ENCODE measurements at regions not wholly inside any gene's neighbourhood (a gene's known extent, or its start where the extent isn't known, plus 50 kb on each side); places are given as distances from the start of the nearest gene placed in this dataset.

DNA sequence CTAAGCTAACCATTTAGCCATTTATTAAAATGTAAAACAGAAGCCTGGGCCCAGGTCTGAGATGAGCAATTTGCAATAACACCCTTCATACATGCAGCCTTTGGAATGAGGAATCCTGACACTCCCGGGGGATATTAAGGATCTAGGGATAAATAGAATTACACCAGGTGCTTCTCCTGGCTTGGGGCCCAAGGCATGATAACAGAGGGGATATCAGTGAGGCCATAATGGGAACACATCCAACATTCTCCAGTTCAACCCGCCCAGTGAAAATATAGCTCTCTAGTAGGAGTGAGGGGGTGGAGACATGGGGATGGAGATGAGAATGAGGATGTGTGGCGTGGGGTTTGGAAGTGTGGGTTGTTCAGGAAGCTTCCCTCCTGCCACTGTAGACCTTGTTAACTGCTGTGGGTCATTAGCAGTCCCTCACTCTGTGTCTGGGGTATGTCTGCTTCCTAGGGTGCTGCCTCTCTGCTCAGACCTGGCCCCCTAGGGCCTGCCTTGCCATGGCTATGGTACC is 57.9 kb upstream of the KANK4 start:
- POLR2A ChIA-PET: no interaction called here
- no peak overlapping the region for H3K4me3 Mint-ChIP-seq
- intact Hi-C loops (cut with DNase I, micrococcal nuclease): no loop called here
- no peaks in the 10 kb centered on the region for H3K9me3 Mint-ChIP-seq
- CTCF ChIA-PET: no interaction called here
- H3K4me1 Mint-ChIP-seq (ENCODE audit: low read depth): no peaks in the 10 kb centered on the region
- Histone ChIP-seq H3K27me3 (ENCODE audit: control insufficient read depth in 1 of 2, insufficient read depth in 2 of 2, low read length in 2 of 2) (no peaks in the 10 kb centered on the region), H3K4me1 (ENCODE audit: insufficient read depth, low read length) (no peaks in the 10 kb centered on the region), H3K36me3 (ENCODE audit: insufficient read depth, low read length) (no peaks in the 10 kb centered on the region), H3K27ac (ENCODE audit: low read depth in 1 of 2, low read length in 2 of 2) (no peak overlapping the region), H3K4me3 (ENCODE audit: low read length) (no peak overlapping the region), H3K9me3 (ENCODE audit: control insufficient read depth in 1 of 2, insufficient read depth in 1 of 2, low read length in 2 of 2) (no peaks in the 10 kb centered on the region)
- no peaks in the 10 kb centered on the region for H3K36me3 Mint-ChIP-seq (ENCODE audit: low read depth)
- H3K27me3 Mint-ChIP-seq: no peaks in the 10 kb centered on the region
- DNase-seq (no peak), ATAC-seq (ENCODE audit: poor library complexity) (no peak)
- TF ChIP-seq, protein P1, sequence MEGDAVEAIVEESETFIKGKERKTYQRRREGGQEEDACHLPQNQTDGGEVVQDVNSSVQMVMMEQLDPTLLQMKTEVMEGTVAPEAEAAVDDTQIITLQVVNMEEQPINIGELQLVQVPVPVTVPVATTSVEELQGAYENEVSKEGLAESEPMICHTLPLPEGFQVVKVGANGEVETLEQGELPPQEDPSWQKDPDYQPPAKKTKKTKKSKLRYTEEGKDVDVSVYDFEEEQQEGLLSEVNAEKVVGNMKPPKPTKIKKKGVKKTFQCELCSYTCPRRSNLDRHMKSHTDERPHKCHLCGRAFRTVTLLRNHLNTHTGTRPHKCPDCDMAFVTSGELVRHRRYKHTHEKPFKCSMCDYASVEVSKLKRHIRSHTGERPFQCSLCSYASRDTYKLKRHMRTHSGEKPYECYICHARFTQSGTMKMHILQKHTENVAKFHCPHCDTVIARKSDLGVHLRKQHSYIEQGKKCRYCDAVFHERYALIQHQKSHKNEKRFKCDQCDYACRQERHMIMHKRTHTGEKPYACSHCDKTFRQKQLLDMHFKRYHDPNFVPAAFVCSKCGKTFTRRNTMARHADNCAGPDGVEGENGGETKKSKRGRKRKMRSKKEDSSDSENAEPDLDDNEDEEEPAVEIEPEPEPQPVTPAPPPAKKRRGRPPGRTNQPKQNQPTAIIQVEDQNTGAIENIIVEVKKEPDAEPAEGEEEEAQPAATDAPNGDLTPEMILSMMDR (IDR thresholded peaks at IDR 0.05): no peak
- no peak overlapping the region for H3K27ac Mint-ChIP-seq

GRCh38 chr1:62380181-62380580 is 56.7 kb upstream of the USP1 start:
- no peaks in the 10 kb centered on the region for H3K9me3 Mint-ChIP-seq
- ATAC-seq (ENCODE audit: poor library complexity): no peak
- POLR2A ChIA-PET: interaction anchor here (0.7 kb wide), 1 partner anchor 1271 kb away, joined by 3 read pairs; no protein-coding TSS in a partner anchor
- H3K36me3 Mint-ChIP-seq (ENCODE audit: low read depth): no peaks in the 10 kb centered on the region
- Histone ChIP-seq H3K4me1 (ENCODE audit: insufficient read depth, low read length) (no peaks in the 10 kb centered on the region), H3K27ac (ENCODE audit: low read depth in 1 of 2, low read length in 2 of 2) (no peak overlapping the region), H3K27me3 (ENCODE audit: control insufficient read depth in 1 of 2, insufficient read depth in 2 of 2, low read length in 2 of 2) (no peaks in the 10 kb centered on the region), H3K9me3 (ENCODE audit: control insufficient read depth in 1 of 2, insufficient read depth in 1 of 2, low read length in 2 of 2) (no peaks in the 10 kb centered on the region), H3K36me3 (ENCODE audit: insufficient read depth, low read length) (no peaks in the 10 kb centered on the region), H3K4me3 (ENCODE audit: low read length) (no peak overlapping the region)
- no peak for DNase-seq
- no peak overlapping the region for H3K4me3 Mint-ChIP-seq
- CTCF ChIA-PET: no interaction called here
- TF ChIP-seq, protein P1 (IDR thresholded peaks at IDR 0.05): no peak
- H3K4me1 Mint-ChIP-seq (ENCODE audit: low read depth): no peaks in the 10 kb centered on the region
- H3K27ac Mint-ChIP-seq: no peak overlapping the region
- intact Hi-C loops (cut with DNase I, micrococcal nuclease): no loop called here
- no peaks in the 10 kb centered on the region for H3K27me3 Mint-ChIP-seq

DNA sequence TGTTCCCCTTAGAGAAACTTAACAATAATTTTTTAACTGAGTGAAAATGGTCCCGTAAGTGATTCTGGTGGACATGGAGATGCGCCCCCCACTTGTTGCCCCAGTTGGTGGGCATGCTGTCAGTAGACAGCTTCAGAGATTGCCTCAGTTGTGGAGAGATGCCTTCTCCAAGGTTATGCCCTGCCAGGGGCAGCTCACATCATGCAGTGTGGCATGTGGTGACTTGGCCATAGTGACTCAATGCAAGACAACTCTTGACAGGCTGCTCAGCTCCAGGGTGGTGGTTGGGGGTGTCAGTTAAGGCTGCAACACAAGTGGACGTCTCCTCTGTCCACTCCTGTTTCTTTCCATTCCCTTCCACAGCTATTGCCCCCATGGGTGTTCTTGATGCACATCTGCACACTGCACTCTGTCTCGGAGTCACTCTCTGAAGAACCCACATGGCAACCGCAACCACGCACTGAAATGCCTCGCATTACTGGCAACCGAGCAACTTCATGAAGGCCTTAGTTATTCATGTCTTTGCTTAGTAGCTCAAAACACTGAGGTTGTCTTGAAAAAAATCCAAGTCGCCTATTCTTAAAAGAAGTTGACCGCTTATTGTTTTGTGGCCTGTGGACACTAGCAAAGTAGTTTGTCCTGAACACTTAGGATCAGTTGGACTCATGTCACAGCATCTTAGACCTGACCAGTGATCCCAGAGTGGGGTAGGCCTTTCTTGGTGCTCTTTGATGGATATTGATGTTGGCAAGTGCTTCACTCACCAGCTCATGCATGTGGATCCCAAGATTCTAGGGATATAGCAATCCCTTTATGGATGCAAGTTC is 54.8 kb upstream of the USP1 start:
- intact Hi-C loops (cut with DNase I, micrococcal nuclease): no loop called here
- no peaks in the 10 kb centered on the region for H3K4me1 Mint-ChIP-seq (ENCODE audit: low read depth)
- DNase-seq: no peak
- TF ChIP-seq, protein P1 (IDR thresholded peaks at IDR 0.05): no peak
- H3K27me3 Mint-ChIP-seq: no peaks in the 10 kb centered on the region
- H3K4me3 Mint-ChIP-seq: no peak overlapping the region
- CTCF ChIA-PET: no interaction called here
- POLR2A ChIA-PET: interaction anchor here (0.9 kb wide), 1 partner anchor 19 kb away, joined by 3 read pairs; no protein-coding TSS in a partner anchor
- H3K9me3 ChIP-seq (ENCODE audit: control insufficient read depth in 1 of 2, insufficient read depth in 1 of 2, low read length in 2 of 2): no peaks in the 10 kb centered on the region
- no peak overlapping the region for H3K4me3 ChIP-seq (ENCODE audit: low read length)
- no peaks in the 10 kb centered on the region for H3K4me1 ChIP-seq (ENCODE audit: insufficient read depth, low read length)
- no peaks in the 10 kb centered on the region for H3K27me3 ChIP-seq (ENCODE audit: control insufficient read depth in 1 of 2, insufficient read depth in 2 of 2, low read length in 2 of 2)
- H3K9me3 Mint-ChIP-seq: no peaks in the 10 kb centered on the region
- H3K27ac Mint-ChIP-seq: no peak overlapping the region
- no peaks in the 10 kb centered on the region for H3K36me3 ChIP-seq (ENCODE audit: insufficient read depth, low read length)
- no peaks in the 10 kb centered on the region for H3K36me3 Mint-ChIP-seq (ENCODE audit: low read depth)
- no peak for ATAC-seq (ENCODE audit: poor library complexity)
- H3K27ac ChIP-seq (ENCODE audit: low read depth in 1 of 2, low read length in 2 of 2): no peak overlapping the region
